Smooth muscle cell (in vitro differentiated cells): ENCODE measurements at regions not wholly inside any gene's neighbourhood (a gene's known extent, or its start where the extent isn't known, plus 50 kb on each side); places are given as distances from the start of the nearest gene placed in this dataset.

Experiments used
- DNase-seq: peaks from one replicate; lab custom pipeline; 2025; ENCODE audit not compliant: unreplicated experiment; lab: John Stamatoyannopoulos, UW
- H2AFZ ChIP-seq: fragments of 200-600 bp; sonication (generic); 2 replicates; pipeline ENCODE4 v1.6.0; 2016; ENCODE audit warnings: antibody characterized with exemption, low read depth, mild to moderate bottlenecking
- H3F3A ChIP-seq: fragments of 200-600 bp; sonication (generic); 2 replicates; pipeline ENCODE4 v1.6.0; 2017; ENCODE audit warnings: antibody characterized with exemption, low read depth
- H3K27ac ChIP-seq: fragments of 200-600 bp; sonication (generic); 2 replicates; pipeline ENCODE4 v1.5.1; 2016; ENCODE audit warnings: low read depth, mild to moderate bottlenecking
- H3K27me3 ChIP-seq: fragments of 200-600 bp; sonication (generic); 2 replicates; pipeline ENCODE4 v1.6.1; 2016; ENCODE audit warnings: low read depth, mild to moderate bottlenecking
- H3K36me3 ChIP-seq: fragments of 200-600 bp; sonication (generic); 2 replicates; pipeline ENCODE4 v1.5.1; 2016; ENCODE audit warnings: low read depth
- H3K4me1 ChIP-seq: fragments of 200-600 bp; sonication (generic); 2 replicates; pipeline ENCODE4 v1.5.1; 2016; ENCODE audit warnings: low read depth
- H3K4me2 ChIP-seq: fragments of 200-600 bp; sonication (generic); 2 replicates; pipeline ENCODE4 v1.6.0; 2016; ENCODE audit warnings: mild to moderate bottlenecking
- H3K4me3 ChIP-seq: fragments of 200-600 bp; sonication (generic); 2 replicates; pipeline ENCODE4 v1.5.1; 2016; ENCODE audit warnings: mild to moderate bottlenecking
- H3K79me2 ChIP-seq: fragments of 200-600 bp; sonication (generic); 2 replicates; pipeline ENCODE4 v1.6.0; 2016; ENCODE audit warnings: low read depth, mild to moderate bottlenecking
- H3K9ac ChIP-seq: fragments of 200-600 bp; sonication (generic); 2 replicates; pipeline ENCODE4 v1.6.0; 2016; ENCODE audit warnings: low read depth
- H3K9me3 ChIP-seq: fragments of 200-600 bp; sonication (generic); replicated peaks from 2 replicates; pipeline ENCODE4 v1.5.1; 2016; ENCODE audit warnings: low read depth
- H4K20me1 ChIP-seq: fragments of 200-600 bp; sonication (generic); 2 replicates; pipeline ENCODE4 v1.6.0; 2016; ENCODE audit warnings: low read depth
- WGBS: methylation state at CpG from one replicate; pipeline ENCODE4 v1.1.7; 2016; ENCODE audit warnings: low lambda C conversion rate; 5-methylcytosine and 5-hydroxymethylcytosine counted together
- TF ChIP-seq, protein P1 (sequence below): fragments of 200-600 bp; sonication (generic); IDR thresholded peaks from 2 replicates; pipeline ENCODE4 v1.5.1; 2017; ENCODE audit warnings: borderline replicate concordance, mild to moderate bottlenecking, antibody characterized with exemption; ENCODE audit not compliant: insufficient read depth, poor library complexity, severe bottlenecking

DNA sequence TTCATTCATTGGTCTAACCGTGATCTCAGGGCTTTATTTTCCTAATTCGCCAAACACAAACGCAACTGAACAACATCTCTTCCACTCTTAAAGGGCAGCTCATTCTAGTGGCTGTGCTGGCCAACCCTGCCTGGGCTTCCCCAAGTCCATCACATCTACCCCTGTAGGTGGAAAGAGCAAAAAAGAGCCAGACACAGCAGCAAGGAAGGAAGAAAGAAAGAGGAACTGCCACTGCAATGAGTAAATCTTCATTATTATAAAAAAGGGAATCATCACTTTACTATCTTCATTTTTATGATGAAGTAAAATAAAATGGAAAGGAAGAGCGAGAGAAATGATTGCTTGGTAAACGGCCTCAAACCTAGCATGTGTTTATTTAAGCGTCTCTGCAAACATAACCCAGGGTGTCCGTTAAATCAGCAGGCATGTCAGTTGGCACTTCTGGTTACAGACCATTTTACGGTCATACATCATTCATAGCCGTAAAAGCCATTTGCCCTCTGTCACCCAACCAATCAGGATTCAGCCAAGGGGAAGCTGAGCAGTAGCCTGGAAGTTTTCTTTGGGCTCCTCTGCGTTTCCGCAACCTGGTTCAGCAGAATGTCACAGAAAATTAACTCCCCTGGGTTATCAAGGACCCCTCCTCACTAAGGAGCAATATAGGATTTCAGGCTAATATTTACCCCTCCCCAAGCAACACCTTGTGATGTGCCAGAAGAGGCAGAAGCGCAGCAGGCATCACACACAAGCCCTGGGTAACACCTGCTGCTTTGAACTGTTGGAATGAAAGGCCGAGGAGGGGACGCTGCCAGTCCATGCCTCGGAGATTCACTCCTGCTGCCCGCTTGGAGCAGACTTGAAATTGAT lies 234.0 kb downstream of the SNX10 start:
- TF ChIP-seq, protein P1, sequence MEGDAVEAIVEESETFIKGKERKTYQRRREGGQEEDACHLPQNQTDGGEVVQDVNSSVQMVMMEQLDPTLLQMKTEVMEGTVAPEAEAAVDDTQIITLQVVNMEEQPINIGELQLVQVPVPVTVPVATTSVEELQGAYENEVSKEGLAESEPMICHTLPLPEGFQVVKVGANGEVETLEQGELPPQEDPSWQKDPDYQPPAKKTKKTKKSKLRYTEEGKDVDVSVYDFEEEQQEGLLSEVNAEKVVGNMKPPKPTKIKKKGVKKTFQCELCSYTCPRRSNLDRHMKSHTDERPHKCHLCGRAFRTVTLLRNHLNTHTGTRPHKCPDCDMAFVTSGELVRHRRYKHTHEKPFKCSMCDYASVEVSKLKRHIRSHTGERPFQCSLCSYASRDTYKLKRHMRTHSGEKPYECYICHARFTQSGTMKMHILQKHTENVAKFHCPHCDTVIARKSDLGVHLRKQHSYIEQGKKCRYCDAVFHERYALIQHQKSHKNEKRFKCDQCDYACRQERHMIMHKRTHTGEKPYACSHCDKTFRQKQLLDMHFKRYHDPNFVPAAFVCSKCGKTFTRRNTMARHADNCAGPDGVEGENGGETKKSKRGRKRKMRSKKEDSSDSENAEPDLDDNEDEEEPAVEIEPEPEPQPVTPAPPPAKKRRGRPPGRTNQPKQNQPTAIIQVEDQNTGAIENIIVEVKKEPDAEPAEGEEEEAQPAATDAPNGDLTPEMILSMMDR, result no peak
- H3K4me2 ChIP-seq, result no peak overlapping the region
- DNase-seq, result no peak

DNA sequence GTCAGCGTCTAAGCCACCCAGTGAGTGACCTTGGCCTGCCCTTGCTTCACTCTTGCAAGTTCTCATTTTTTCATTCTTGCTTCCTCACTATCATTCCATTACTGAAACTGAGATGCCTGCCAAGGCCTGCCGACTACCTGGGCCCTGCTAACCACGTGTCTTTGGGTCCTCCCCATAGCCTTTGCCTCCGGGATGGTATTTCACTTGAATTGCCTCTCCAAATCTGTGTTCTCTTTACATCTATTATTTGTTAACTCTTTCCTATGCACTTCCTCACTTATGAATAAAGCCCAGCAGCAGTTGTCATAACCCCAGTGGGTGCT lies 234.6 kb downstream of the SNX10 start:
- Histone ChIP-seq H3K9ac (no peak overlapping the region), H4K20me1 (no peaks in the 10 kb centered on the region), H3K4me1 (no peaks in the 10 kb centered on the region), H3K36me3 (no peaks in the 10 kb centered on the region), H3K9me3 (no peaks in the 10 kb centered on the region), H3F3A (no peaks in the 10 kb centered on the region), H3K4me3 (no peak overlapping the region), H2AFZ (no peak overlapping the region), H3K27ac (no peak overlapping the region), H3K4me2 (no peak overlapping the region), H3K79me2 (no peaks in the 10 kb centered on the region), H3K27me3 (peaks cover 10% of the 10 kb centered on the region)
- no peak for DNase-seq
- TF ChIP-seq, protein P1, result no peak
- 81% methylated on average over 4 of the region's 4 CpGs for WGBS

More for the DNA sequence above, 234.0 kb downstream of the SNX10 start:
- Histone ChIP-seq H3K4me1 (no peaks in the 10 kb centered on the region), H3K4me3 (no peak overlapping the region), H3K9ac (no peak overlapping the region), H3F3A (no peaks in the 10 kb centered on the region), H3K9me3 (no peaks in the 10 kb centered on the region), H2AFZ (no peak overlapping the region), H3K79me2 (no peaks in the 10 kb centered on the region), H3K27me3 (peaks cover 9% of the 10 kb centered on the region), H3K36me3 (no peaks in the 10 kb centered on the region), H4K20me1 (no peaks in the 10 kb centered on the region), H3K27ac (no peak overlapping the region)
- 66% methylated on average over 16 of the region's 16 CpGs for WGBS

DNA sequence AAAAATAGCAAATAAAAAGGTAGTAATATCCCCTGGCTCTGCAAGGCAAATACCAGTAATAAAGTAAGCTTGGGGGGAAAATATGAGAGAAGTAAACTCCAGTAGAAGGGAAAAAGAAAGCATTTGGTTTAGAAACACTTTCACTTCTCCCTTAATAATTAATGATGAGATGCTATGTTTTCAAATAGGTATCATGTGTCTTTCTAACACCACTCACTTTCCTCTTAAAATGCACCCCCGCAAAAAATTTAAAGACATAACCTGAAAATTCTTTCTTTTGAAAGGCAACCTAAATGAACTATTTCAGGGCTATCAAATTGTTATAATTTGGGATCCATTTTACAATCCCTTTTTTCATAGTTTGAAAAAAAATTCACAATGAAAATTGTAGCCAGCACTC lies 240.3 kb downstream of the SNX10 start:
- Histone ChIP-seq H3K79me2 (no peaks in the 10 kb centered on the region), H3K9ac (no peak overlapping the region)
- WGBS, result 85% methylated on average over 1 of the region's 1 CpG

More for the DNA sequence above, 240.3 kb downstream of the SNX10 start:
- TF ChIP-seq, protein P1, result no peak
- H3K27ac ChIP-seq, result no peak overlapping the region
- H3K4me3 ChIP-seq, result no peak overlapping the region
- H3K9me3 ChIP-seq, result no peaks in the 10 kb centered on the region
- DNase-seq, result no peak
- no peaks in the 10 kb centered on the region for H3K36me3 ChIP-seq
- H3F3A ChIP-seq, result no peaks in the 10 kb centered on the region
- no peak overlapping the region for H2AFZ ChIP-seq
- peaks cover 12% of the 10 kb centered on the region for H3K4me1 ChIP-seq
- H3K27me3 ChIP-seq, result peaks cover 25% of the 10 kb centered on the region
- no peaks in the 10 kb centered on the region for H4K20me1 ChIP-seq
- no peak overlapping the region for H3K4me2 ChIP-seq
